H1 (cell line): ENCODE measurements at regions not wholly inside any gene's neighbourhood (a gene's known extent, or its start where the extent isn't known, plus 50 kb on each side); places are given as distances from the start of the nearest gene placed in this dataset.

ENCODE experiments used
- ASH2L ChIP-seq: fragments of 200-600, 300-600 bp; sonication (generic); IDR thresholded peaks from one replicate; pipeline ENCODE4 v1.7.1; 2017; ENCODE audit warnings: low read length
- CBX8 ChIP-seq: fragments of 300-800, 300-1000 bp; sonication (generic); IDR thresholded peaks from 2 replicates; pipeline ENCODE4 v1.7.1; 2016; ENCODE audit warnings: low read depth, low read length, borderline replicate concordance
- GABPA ChIP-seq: IDR thresholded peaks from 2 replicates; pipeline ENCODE4 v1.6.1; 2011; ENCODE audit warnings: mild to moderate bottlenecking, low read length, moderate library complexity, borderline replicate concordance; ENCODE audit not compliant: insufficient read depth
- JUN ChIP-seq: IDR thresholded peaks from 2 replicates; pipeline ENCODE4 v1.6.1; 2011; ENCODE audit warnings: low read depth, mild to moderate bottlenecking, improper control_type of control experiment, low read length
- RFX5 ChIP-seq: IDR thresholded peaks from 2 replicates; pipeline ENCODE4 v1.6.1; 2011; ENCODE audit warnings: low read depth, low read length, improper control_type of control experiment, borderline replicate concordance
- RNF2 ChIP-seq: fragments of 200-900, 300-1000 bp; sonication (generic); IDR thresholded peaks from 2 replicates; pipeline ENCODE4 v1.7.1; 2016; ENCODE audit warnings: borderline replicate concordance, low read depth, mild to moderate bottlenecking, antibody characterized with exemption, low read length; ENCODE audit not compliant: poor library complexity, severe bottlenecking; ENCODE audit errors: missing control alignments
- RXRA ChIP-seq: IDR thresholded peaks from 2 replicates; pipeline ENCODE4 v1.6.1; 2011; ENCODE audit warnings: low read depth, mild to moderate bottlenecking, low read length, moderate library complexity; ENCODE audit not compliant: insufficient read depth
- SP4 ChIP-seq: IDR thresholded peaks from 2 replicates; pipeline ENCODE4 v1.6.1; 2012; ENCODE audit warnings: low read length, inconsistent platforms
- TAF7 ChIP-seq: optimal IDR thresholded peaks from 2 replicates; pipeline ENCODE3; 2011; ENCODE audit warnings: low read depth, mild to moderate bottlenecking, inconsistent platforms, low read length, moderate library complexity, borderline replicate concordance
- TBP ChIP-seq: IDR thresholded peaks from 2 replicates; pipeline ENCODE4 v1.6.1; 2011; ENCODE audit warnings: low read depth, low read length, improper control_type of control experiment
- TF ChIP-seq, protein P1 (sequence below): fragments of 300-600 bp; sonication (generic); IDR thresholded peaks from 2 replicates; pipeline ENCODE4 v1.7.1; 2012; ENCODE audit warnings: low read length, moderate library complexity, mild to moderate bottlenecking, inconsistent platforms; ENCODE audit not compliant: insufficient replicate concordance

DNA sequence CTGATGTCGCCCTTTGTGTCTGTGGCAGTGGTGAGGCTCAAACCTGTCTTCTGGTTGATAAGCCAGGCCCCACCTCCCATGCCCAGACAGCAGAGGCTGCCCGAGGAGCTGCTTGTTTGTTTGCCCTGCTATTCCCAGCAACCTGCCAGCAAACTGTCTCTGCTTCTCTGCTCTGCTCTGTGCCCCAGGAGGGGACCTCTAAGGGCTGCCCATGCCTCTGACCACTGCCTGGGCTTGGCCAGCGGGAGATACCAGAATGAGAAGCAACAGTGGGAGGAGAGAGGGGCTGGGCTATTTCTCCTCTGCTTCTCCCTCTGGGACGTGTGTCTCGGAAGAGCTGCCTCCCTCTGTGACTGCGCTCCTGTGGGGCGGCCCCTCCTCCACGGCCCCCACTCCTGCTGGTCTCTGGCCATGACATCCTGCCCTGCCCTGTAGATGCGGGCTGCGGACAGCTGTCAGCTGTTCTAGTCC, 213.1 kb downstream of the RPLP1 start (continued):
- TF ChIP-seq, protein P1, sequence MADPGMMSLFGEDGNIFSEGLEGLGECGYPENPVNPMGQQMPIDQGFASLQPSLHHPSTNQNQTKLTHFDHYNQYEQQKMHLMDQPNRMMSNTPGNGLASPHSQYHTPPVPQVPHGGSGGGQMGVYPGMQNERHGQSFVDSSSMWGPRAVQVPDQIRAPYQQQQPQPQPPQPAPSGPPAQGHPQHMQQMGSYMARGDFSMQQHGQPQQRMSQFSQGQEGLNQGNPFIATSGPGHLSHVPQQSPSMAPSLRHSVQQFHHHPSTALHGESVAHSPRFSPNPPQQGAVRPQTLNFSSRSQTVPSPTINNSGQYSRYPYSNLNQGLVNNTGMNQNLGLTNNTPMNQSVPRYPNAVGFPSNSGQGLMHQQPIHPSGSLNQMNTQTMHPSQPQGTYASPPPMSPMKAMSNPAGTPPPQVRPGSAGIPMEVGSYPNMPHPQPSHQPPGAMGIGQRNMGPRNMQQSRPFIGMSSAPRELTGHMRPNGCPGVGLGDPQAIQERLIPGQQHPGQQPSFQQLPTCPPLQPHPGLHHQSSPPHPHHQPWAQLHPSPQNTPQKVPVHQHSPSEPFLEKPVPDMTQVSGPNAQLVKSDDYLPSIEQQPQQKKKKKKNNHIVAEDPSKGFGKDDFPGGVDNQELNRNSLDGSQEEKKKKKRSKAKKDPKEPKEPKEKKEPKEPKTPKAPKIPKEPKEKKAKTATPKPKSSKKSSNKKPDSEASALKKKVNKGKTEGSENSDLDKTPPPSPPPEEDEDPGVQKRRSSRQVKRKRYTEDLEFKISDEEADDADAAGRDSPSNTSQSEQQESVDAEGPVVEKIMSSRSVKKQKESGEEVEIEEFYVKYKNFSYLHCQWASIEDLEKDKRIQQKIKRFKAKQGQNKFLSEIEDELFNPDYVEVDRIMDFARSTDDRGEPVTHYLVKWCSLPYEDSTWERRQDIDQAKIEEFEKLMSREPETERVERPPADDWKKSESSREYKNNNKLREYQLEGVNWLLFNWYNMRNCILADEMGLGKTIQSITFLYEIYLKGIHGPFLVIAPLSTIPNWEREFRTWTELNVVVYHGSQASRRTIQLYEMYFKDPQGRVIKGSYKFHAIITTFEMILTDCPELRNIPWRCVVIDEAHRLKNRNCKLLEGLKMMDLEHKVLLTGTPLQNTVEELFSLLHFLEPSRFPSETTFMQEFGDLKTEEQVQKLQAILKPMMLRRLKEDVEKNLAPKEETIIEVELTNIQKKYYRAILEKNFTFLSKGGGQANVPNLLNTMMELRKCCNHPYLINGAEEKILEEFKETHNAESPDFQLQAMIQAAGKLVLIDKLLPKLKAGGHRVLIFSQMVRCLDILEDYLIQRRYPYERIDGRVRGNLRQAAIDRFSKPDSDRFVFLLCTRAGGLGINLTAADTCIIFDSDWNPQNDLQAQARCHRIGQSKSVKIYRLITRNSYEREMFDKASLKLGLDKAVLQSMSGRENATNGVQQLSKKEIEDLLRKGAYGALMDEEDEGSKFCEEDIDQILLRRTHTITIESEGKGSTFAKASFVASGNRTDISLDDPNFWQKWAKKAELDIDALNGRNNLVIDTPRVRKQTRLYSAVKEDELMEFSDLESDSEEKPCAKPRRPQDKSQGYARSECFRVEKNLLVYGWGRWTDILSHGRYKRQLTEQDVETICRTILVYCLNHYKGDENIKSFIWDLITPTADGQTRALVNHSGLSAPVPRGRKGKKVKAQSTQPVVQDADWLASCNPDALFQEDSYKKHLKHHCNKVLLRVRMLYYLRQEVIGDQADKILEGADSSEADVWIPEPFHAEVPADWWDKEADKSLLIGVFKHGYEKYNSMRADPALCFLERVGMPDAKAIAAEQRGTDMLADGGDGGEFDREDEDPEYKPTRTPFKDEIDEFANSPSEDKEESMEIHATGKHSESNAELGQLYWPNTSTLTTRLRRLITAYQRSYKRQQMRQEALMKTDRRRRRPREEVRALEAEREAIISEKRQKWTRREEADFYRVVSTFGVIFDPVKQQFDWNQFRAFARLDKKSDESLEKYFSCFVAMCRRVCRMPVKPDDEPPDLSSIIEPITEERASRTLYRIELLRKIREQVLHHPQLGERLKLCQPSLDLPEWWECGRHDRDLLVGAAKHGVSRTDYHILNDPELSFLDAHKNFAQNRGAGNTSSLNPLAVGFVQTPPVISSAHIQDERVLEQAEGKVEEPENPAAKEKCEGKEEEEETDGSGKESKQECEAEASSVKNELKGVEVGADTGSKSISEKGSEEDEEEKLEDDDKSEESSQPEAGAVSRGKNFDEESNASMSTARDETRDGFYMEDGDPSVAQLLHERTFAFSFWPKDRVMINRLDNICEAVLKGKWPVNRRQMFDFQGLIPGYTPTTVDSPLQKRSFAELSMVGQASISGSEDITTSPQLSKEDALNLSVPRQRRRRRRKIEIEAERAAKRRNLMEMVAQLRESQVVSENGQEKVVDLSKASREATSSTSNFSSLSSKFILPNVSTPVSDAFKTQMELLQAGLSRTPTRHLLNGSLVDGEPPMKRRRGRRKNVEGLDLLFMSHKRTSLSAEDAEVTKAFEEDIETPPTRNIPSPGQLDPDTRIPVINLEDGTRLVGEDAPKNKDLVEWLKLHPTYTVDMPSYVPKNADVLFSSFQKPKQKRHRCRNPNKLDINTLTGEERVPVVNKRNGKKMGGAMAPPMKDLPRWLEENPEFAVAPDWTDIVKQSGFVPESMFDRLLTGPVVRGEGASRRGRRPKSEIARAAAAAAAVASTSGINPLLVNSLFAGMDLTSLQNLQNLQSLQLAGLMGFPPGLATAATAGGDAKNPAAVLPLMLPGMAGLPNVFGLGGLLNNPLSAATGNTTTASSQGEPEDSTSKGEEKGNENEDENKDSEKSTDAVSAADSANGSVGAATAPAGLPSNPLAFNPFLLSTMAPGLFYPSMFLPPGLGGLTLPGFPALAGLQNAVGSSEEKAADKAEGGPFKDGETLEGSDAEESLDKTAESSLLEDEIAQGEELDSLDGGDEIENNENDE = no peak
- TF ChIP-seq JUN (no peak), RFX5 (no peak), GABPA (no peak), RNF2 (no peak), RXRA (no peak), TBP (no peak), SP4 (no peak), TAF7 (no peak), ASH2L (no peak), CBX8 (no peak)
